ENCODE measurements at regions not wholly inside any gene's neighbourhood (a gene's known extent, or its start where the extent isn't known, plus 50 kb on each side); places are given as distances from the start of the nearest gene placed in this dataset.

DNA sequence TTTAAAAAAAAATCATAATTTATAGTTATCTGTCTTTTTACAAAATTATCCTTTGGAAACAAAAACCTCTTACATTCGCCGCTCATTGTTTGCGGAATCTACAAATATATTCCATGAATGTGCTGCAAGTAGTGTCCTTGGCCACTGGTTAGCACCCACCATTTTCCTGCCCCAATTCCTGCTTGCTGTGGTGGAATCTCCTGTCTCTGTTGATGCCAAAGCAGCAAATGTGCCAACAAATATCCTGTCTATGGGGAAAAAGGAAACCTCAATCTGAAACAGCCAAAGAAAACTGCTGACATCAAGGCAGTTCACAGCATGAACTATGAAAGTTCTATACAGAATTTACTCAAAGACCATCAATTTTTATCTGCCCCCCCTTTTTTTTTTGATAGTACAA is 603.6 kb downstream of the COL12A1 start:
- TF ChIP-seq LARP7 (IDR thresholded peaks at IDR 0.05) (no peak), ELF4 (CRISPR knock-in tag; IDR thresholded peaks at IDR 0.05) (no peak), EZH2 (IDR thresholded peaks at IDR 0.05; ENCODE audit: borderline replicate concordance, low read depth, low read length) (no peak)

All from K562 (cell line).